SJCRH30 (cell line): ENCODE measurements at regions not wholly inside any gene's neighbourhood (a gene's known extent, or its start where the extent isn't known, plus 50 kb on each side); places are given as distances from the start of the nearest gene placed in this dataset.

Experiments
- DNase-seq, 2 experiments: peaks; one replicate each; pipeline ENCODE4 v3.0.0-alpha.2; 2015 to 2020
- H3K27ac ChIP-seq: fragments of 250-450 bp; sonication (Bioruptor Pico); 2 replicates; pipeline ENCODE4 v1.5.1; 2020; ENCODE audit warnings: mild to moderate bottlenecking, moderate library complexity
- H3K27me3 ChIP-seq: fragments of 250-450 bp; sonication (Bioruptor Pico); 2 replicates; pipeline ENCODE4 v1.5.1; 2020; ENCODE audit warnings: mild to moderate bottlenecking, moderate library complexity
- H3K36me3 ChIP-seq: fragments of 250-450 bp; sonication (Bioruptor Pico); 2 replicates; pipeline ENCODE4 v1.5.1; 2020; ENCODE audit warnings: mild to moderate bottlenecking, moderate library complexity
- H3K4me1 ChIP-seq: fragments of 250-450 bp; sonication (Bioruptor Pico); 2 replicates; pipeline ENCODE4 v1.5.1; 2020; ENCODE audit warnings: mild to moderate bottlenecking, moderate library complexity
- H3K4me3 ChIP-seq: fragments of 250-450 bp; sonication (Bioruptor Pico); 2 replicates; pipeline ENCODE4 v1.5.1; 2020; ENCODE audit warnings: mild to moderate bottlenecking, moderate library complexity
- H3K9me3 ChIP-seq: fragments of 250-450 bp; sonication (Bioruptor Pico); replicated peaks from 2 replicates; pipeline ENCODE4 v1.5.1; 2020; ENCODE audit warnings: mild to moderate bottlenecking, moderate library complexity

DNA sequence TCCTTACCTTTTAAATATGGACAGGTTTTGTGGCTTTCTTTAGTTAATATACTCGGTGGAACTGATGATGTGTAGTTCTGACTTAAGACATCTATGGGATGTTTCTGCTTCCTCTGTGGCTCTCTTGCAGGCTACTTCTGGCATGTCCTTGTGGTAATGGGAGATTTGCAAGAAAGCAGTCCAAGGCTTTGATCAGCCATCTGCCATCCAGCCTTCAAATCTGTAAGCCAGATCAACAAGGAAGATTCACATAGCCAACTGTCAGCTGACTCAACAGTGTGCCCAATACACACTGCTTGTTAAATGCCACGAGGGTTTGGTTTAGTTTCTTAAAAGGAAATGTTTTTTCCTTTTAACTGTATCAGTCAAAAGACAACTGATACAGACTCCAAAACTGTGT lies 722.2 kb upstream of the CHRM3 start:
- no peak for DNase-seq

DNA sequence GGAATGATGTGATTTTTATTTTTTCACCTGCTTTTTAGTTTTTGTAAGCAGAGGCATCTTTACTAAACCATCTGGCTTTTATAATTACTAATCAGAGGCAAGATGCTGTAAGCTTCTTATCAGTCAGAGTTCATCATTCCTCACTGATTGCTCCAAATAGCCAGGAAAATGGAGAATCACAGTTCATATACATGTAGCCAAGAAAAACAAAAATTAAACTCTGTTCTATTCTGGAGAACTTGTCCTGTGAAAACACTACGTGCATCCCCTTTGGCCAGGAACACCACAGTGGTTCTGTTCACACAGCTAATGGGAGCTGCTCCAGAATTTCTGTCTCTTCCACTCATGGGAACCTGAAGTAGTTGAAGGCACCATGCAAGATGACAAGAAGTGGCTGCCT lies 725.5 kb upstream of the CHRM3 start:
- no peak overlapping the region for H3K27ac ChIP-seq
- DNase-seq = no peak
- H3K9me3 ChIP-seq = no peaks in the 10 kb centered on the region
- no peaks in the 10 kb centered on the region for H3K4me1 ChIP-seq
- no peak overlapping the region for H3K4me3 ChIP-seq
- H3K36me3 ChIP-seq = no peaks in the 10 kb centered on the region
- no peaks in the 10 kb centered on the region for H3K27me3 ChIP-seq

More for the DNA sequence above, 722.2 kb upstream of the CHRM3 start:
- H3K36me3 ChIP-seq = no peaks in the 10 kb centered on the region
- no peaks in the 10 kb centered on the region for H3K4me1 ChIP-seq
- H3K27me3 ChIP-seq = no peaks in the 10 kb centered on the region
- H3K4me3 ChIP-seq = no peak overlapping the region
- H3K27ac ChIP-seq = no peak overlapping the region
- H3K9me3 ChIP-seq = no peaks in the 10 kb centered on the region; the same call in 1 of the 2 replicates

- H3K36me3 ChIP-seq = no peaks in the 10 kb centered on the region
- H3K27ac ChIP-seq = no peak overlapping the region
- H3K9me3 ChIP-seq = no peaks in the 10 kb centered on the region
- no peaks in the 10 kb centered on the region; the same call in 1 of the 2 replicates for H3K27me3 ChIP-seq
- no peak for DNase-seq
- H3K4me3 ChIP-seq = no peak overlapping the region
- H3K4me1 ChIP-seq = no peaks in the 10 kb centered on the region
Observed at GRCh38 chr1:238658763-238659162, 727.6 kb upstream of the CHRM3 start.

DNA sequence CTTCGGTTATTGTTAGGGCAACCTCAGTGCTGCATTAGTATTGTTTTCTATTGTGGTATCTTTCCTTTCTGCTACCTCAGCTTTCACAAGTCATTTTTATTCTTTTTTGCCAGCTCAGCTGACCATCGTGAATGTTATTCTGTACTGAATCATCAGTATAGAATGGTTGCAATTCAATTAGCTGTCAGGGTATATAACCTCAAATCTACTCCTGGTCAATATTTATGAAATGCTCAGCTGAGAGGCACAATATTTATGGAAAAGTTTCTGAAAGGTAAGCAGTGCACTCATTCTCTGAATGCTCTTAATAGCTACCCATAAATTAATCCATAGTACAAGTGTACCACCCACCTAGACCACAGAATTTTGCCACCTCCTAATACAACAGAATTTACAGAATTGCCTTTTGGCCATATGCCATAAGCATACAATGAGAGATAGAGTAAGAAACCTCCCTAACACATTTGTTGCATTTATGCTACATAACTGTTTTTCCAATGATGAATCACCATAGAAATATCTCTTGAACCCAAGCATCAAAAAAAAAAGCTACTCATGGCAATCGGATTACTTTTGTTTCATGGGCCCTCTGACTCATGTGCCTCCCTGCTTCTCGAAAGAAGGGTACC lies 732.6 kb upstream of the CHRM3 start:
- no peak overlapping the region for H3K27ac ChIP-seq
- no peak for DNase-seq

DNA sequence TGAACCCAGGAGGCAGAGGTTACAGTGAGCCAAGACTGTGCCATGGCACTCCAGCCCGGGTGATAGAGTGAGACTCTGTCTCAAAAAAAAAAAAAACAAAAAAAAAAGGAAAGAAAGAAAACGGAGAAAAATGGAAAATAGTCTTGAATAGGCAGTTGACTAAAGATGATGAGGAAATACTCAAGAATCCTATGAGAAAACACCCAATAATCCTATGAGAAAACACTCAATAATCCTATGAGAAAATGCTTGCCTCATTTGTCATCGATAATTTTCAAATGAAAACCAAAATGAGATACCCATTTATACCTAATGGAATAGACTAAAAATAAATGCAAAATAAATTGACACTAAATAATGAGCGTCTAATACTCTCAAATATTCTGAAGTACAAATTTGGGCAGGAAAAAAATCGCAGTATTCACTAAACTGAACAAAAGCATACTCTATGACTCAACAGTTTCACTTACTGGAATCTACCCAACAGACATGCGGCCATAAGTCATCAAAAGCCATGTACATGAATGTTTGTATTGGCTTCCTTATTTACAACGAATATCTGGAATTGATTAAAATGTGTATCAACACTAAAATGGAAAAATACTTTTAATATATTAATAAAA lies 733.9 kb upstream of the CHRM3 start:
- Histone ChIP-seq H3K9me3 (no peaks in the 10 kb centered on the region), H3K4me1 (peaks cover 15% of the 10 kb centered on the region), H3K27ac (no peak overlapping the region), H3K27me3 (no peaks in the 10 kb centered on the region; the same call in 1 of the 2 replicates), H3K4me3 (no peak overlapping the region), H3K36me3 (no peaks in the 10 kb centered on the region)
- DNase-seq = no peak

More for the DNA sequence above, 732.6 kb upstream of the CHRM3 start:
- Histone ChIP-seq H3K36me3 (no peaks in the 10 kb centered on the region), H3K4me1 (peaks cover 3% of the 10 kb centered on the region; the same call in 1 of the 2 replicates), H3K9me3 (no peaks in the 10 kb centered on the region), H3K27me3 (no peaks in the 10 kb centered on the region; the same call in 1 of the 2 replicates), H3K4me3 (no peak overlapping the region)

- Histone ChIP-seq H3K27me3 (no peaks in the 10 kb centered on the region), H3K4me1 (peaks cover 26% of the 10 kb centered on the region), H3K4me3 (no peak overlapping the region), H3K9me3 (no peaks in the 10 kb centered on the region), H3K27ac (no peak overlapping the region), H3K36me3 (no peaks in the 10 kb centered on the region)
- DNase-seq = no peak
Observed at GRCh38 chr1:238649200-238649599, 737.2 kb upstream of the CHRM3 start.

- H3K4me3 ChIP-seq = no peak overlapping the region
- no peaks in the 10 kb centered on the region for H3K27me3 ChIP-seq
- DNase-seq = no peak
- H3K27ac ChIP-seq = peak overlapping the region; percentile 66; the same call in 1 of the 2 replicates
- no peaks in the 10 kb centered on the region for H3K36me3 ChIP-seq
- H3K4me1 ChIP-seq = peaks cover 26% of the 10 kb centered on the region
- H3K9me3 ChIP-seq = no peaks in the 10 kb centered on the region
Observed at GRCh38 chr1:238648751-238649150, 737.6 kb upstream of the CHRM3 start.

GRCh38 chr1:238648296-238648695 lies 738.1 kb upstream of the CHRM3 start:
- Histone ChIP-seq H3K9me3 (no peaks in the 10 kb centered on the region), H3K27ac (peak overlapping the region; percentile 66), H3K27me3 (no peaks in the 10 kb centered on the region), H3K4me1 (peaks cover 26% of the 10 kb centered on the region), H3K4me3 (no peak overlapping the region), H3K36me3 (no peaks in the 10 kb centered on the region)
- no peak for DNase-seq

GRCh38 chr1:238647877-238648276 lies 738.5 kb upstream of the CHRM3 start:
- no peaks in the 10 kb centered on the region for H3K9me3 ChIP-seq
- DNase-seq = peak; percentile 70 to 84
- H3K27ac ChIP-seq = peak overlapping the region; percentile 66
- H3K36me3 ChIP-seq = no peaks in the 10 kb centered on the region
- H3K4me1 ChIP-seq = peaks cover 26% of the 10 kb centered on the region
- no peak overlapping the region for H3K4me3 ChIP-seq
- no peaks in the 10 kb centered on the region for H3K27me3 ChIP-seq

DNA sequence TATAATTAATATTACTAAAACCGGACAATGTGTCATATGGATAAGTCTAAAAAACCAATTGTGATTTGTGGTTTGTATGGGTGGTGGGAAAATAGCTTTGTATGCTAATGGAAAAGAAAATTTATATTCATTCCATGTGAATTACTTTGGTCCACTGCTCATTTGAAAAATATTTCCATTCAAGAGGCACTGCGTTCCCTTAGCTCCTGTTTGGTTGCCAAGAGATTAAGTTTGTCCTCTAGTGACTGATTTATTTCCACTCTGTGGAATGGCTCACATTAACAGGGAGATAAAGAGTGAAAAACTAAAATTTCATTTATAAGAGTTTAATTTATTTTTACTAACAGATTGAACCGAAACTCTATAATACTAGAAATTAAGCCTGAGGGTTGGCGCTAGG lies 744.1 kb upstream of the CHRM3 start:
- Histone ChIP-seq H3K4me3 (peak overlapping the region; percentile 28), H3K36me3 (no peaks in the 10 kb centered on the region), H3K27me3 (no peaks in the 10 kb centered on the region), H3K9me3 (no peaks in the 10 kb centered on the region), H3K4me1 (peaks cover 16% of the 10 kb centered on the region), H3K27ac (peak overlapping the region; percentile 56)
- DNase-seq = peak in 1 of 2 experiments; percentile 55

DNA sequence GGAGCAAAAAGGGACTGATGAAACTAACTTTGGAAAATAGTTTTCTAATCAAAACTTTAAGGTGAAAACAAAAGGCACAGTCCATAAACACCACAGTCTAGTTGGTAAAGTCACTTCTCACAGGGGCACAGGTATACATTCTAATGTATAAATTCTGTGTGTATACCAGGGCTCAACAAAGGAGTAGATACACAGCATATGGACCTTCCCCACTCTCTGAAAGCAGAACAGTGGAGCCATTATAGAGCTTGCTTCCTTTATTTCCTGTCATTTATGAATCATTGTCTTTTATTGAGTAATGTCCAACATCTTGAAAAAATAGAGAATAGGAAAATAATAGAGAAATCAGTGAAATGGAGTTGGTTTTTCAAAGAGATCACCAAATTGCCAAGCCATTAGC lies 746.5 kb upstream of the CHRM3 start:
- no peaks in the 10 kb centered on the region for H3K27me3 ChIP-seq
- no peaks in the 10 kb centered on the region for H3K9me3 ChIP-seq
- H3K27ac ChIP-seq = no peak overlapping the region
- no peak overlapping the region for H3K4me3 ChIP-seq
- H3K4me1 ChIP-seq = peaks cover 7% of the 10 kb centered on the region
- DNase-seq = no peak
- H3K36me3 ChIP-seq = no peaks in the 10 kb centered on the region

DNA sequence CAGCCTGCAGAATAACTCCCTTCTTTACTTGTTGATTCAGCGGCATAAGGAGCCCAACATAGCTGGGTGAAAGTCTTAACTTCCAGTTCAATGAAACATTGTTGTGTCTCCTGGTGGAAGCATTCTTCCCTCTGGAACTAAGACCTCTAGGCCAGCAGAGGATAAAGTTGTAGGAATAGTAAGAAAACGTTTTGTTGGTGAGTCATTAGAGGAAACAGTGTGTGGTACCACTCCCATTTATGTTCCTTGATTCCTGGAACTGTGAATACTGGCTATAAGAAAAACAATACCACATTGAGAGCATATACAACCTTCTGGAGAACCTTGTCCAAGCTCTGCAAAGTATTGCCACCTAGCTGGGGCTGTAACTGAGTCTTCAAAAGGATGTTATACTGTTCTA lies 737.4 kb upstream of the ZP4 start:
- Histone ChIP-seq H3K36me3 (no peaks in the 10 kb centered on the region), H3K27ac (no peak overlapping the region), H3K9me3 (no peaks in the 10 kb centered on the region; the same call in 1 of the 2 replicates), H3K27me3 (no peaks in the 10 kb centered on the region), H3K4me3 (no peak overlapping the region), H3K4me1 (peaks cover 15% of the 10 kb centered on the region)
- DNase-seq = no peak

- peak; percentile 63 to 84 for DNase-seq
- no peak overlapping the region for H3K4me3 ChIP-seq
- peak overlapping the region; percentile 11 for H3K27ac ChIP-seq
- H3K27me3 ChIP-seq = no peaks in the 10 kb centered on the region
- no peaks in the 10 kb centered on the region for H3K36me3 ChIP-seq
- no peaks in the 10 kb centered on the region; the same call in 1 of the 2 replicates for H3K9me3 ChIP-seq
- peaks cover 15% of the 10 kb centered on the region for H3K4me1 ChIP-seq
Observed at GRCh38 chr1:238624776-238625175, 734.1 kb upstream of the ZP4 start.

DNA sequence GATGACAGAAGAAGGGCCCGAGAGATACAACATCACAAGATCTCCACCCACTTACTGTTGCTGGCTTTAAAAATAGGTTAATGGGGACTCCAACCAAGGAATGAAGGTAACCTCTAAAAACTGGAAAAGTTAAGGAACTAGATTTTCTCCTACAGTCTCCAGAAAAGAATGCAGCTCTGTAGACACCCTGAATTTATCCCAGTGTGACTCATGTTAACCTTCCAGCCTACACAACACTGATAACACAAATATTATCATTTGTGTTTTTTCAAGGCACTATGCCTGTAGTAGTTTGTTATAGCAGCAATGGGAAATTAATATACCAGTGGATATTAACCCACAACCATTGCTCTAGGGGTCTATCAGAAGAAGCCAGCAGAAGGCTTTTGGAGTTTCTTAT lies 730.7 kb upstream of the ZP4 start:
- no peaks in the 10 kb centered on the region for H3K27me3 ChIP-seq
- H3K36me3 ChIP-seq = no peaks in the 10 kb centered on the region
- no peaks in the 10 kb centered on the region; the same call in 1 of the 2 replicates for H3K9me3 ChIP-seq
- no peak overlapping the region for H3K4me3 ChIP-seq
- H3K27ac ChIP-seq = no peak overlapping the region
- H3K4me1 ChIP-seq = peaks cover 15% of the 10 kb centered on the region
- DNase-seq = no peak

- Histone ChIP-seq H3K9me3 (no peaks in the 10 kb centered on the region; the same call in 1 of the 2 replicates), H3K36me3 (no peaks in the 10 kb centered on the region), H3K4me3 (no peak overlapping the region), H3K27ac (no peak overlapping the region), H3K4me1 (peaks cover 7% of the 10 kb centered on the region), H3K27me3 (no peaks in the 10 kb centered on the region)
- DNase-seq = no peak
Observed at GRCh38 chr1:238619652-238620051, 728.9 kb upstream of the ZP4 start.

DNA sequence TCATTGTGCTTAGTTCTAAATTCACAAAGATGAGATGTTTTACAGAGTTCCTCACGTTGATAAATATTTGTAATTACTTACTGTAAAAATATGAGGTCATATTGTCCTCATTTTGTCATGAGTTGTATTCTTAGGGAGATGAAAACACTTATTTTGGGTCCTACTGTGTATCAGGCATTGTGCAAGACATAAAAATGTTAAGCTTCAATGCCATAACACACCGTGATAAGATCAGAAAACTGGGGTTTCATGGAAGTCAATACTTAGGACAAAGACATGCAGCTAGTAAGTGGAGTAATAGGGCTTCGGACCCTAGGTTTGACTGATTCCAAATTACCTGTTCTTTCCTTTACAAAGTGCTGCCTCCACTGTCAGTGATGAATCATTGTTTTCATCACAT lies 720.7 kb upstream of the ZP4 start:
- no peak overlapping the region for H3K4me3 ChIP-seq

More for the DNA sequence above, 720.7 kb upstream of the ZP4 start:
- H3K27ac ChIP-seq = no peak overlapping the region
- DNase-seq = no peak
- H3K27me3 ChIP-seq = no peaks in the 10 kb centered on the region
- H3K36me3 ChIP-seq = no peaks in the 10 kb centered on the region
- no peaks in the 10 kb centered on the region for H3K4me1 ChIP-seq
- no peaks in the 10 kb centered on the region for H3K9me3 ChIP-seq
